Glutamatergic neuron (in vitro differentiated cells): ENCODE measurements at regions not wholly inside any gene's neighbourhood (a gene's known extent, or its start where the extent isn't known, plus 50 kb on each side); places are given as distances from the start of the nearest gene placed in this dataset.

ENCODE experiments used
- DNase-seq: peaks from one replicate; pipeline ENCODE4 v3.0.0; 2022
- H3K27ac Mint-ChIP-seq: one replicate; pipeline ENCODE4 v1.8.0; 2020; ENCODE audit warnings: mild to moderate bottlenecking, mixed read lengths, inconsistent platforms; ENCODE audit not compliant: unreplicated experiment
- H3K27me3 Mint-ChIP-seq: one replicate; pipeline ENCODE4 v1.8.0; 2020; ENCODE audit warnings: mild to moderate bottlenecking, moderate library complexity, mixed read lengths, inconsistent platforms; ENCODE audit not compliant: unreplicated experiment
- H3K36me3 Mint-ChIP-seq: one replicate; pipeline ENCODE4 v1.8.0; 2020; ENCODE audit warnings: mild to moderate bottlenecking, mixed read lengths, inconsistent platforms; ENCODE audit not compliant: unreplicated experiment
- H3K4me1 Mint-ChIP-seq: one replicate; pipeline ENCODE4 v1.8.0; 2020; ENCODE audit warnings: mild to moderate bottlenecking, low read depth, mixed read lengths, inconsistent platforms; ENCODE audit not compliant: unreplicated experiment
- H3K4me3 Mint-ChIP-seq: one replicate; pipeline ENCODE4 v1.8.0; 2020; ENCODE audit warnings: mild to moderate bottlenecking, mixed read lengths, inconsistent platforms; ENCODE audit not compliant: unreplicated experiment
- H3K9me3 Mint-ChIP-seq: one replicate; pipeline ENCODE4 v1.8.0; 2020; ENCODE audit warnings: mild to moderate bottlenecking, moderate library complexity, mixed read lengths, inconsistent platforms; ENCODE audit not compliant: unreplicated experiment
- CTCF ChIP-seq: fragments of 200-600 bp; sonication (generic); IDR thresholded peaks from one replicate; pipeline ENCODE4 v1.5.0; 2021; ENCODE audit not compliant: partially characterized antibody, unreplicated experiment

- TF ChIP-seq CTCF = no peak
- no peak overlapping the region for H3K4me3 Mint-ChIP-seq
- H3K36me3 Mint-ChIP-seq = peaks cover 8% of the 10 kb centered on the region
- no peaks in the 10 kb centered on the region for H3K9me3 Mint-ChIP-seq
- no peaks in the 10 kb centered on the region for H3K27me3 Mint-ChIP-seq
- H3K27ac Mint-ChIP-seq = no peak overlapping the region
- peaks cover 7% of the 10 kb centered on the region for H3K4me1 Mint-ChIP-seq
- no peak for DNase-seq
These were observed 440.5 kb upstream of the TCF4 start for GRCh38 chr18:56028514-56028913.

- H3K36me3 Mint-ChIP-seq = peaks cover 7% of the 10 kb centered on the region
- H3K27ac Mint-ChIP-seq = no peak overlapping the region
- H3K27me3 Mint-ChIP-seq = no peaks in the 10 kb centered on the region
- DNase-seq = no peak
- H3K4me3 Mint-ChIP-seq = no peak overlapping the region
- TF ChIP-seq CTCF = no peak
- no peaks in the 10 kb centered on the region for H3K9me3 Mint-ChIP-seq
- peaks cover 7% of the 10 kb centered on the region for H3K4me1 Mint-ChIP-seq
These were observed 438.5 kb upstream of the TCF4 start for GRCh38 chr18:56026509-56026908.

GRCh38 chr18:56021809-56022195, 433.8 kb upstream of the TCF4 start:
- no peaks in the 10 kb centered on the region for H3K27me3 Mint-ChIP-seq
- no peak overlapping the region for H3K4me3 Mint-ChIP-seq
- H3K9me3 Mint-ChIP-seq = no peaks in the 10 kb centered on the region
- H3K27ac Mint-ChIP-seq = no peak overlapping the region
- no peaks in the 10 kb centered on the region for H3K36me3 Mint-ChIP-seq
- no peak for DNase-seq
- TF ChIP-seq CTCF = no peak
- H3K4me1 Mint-ChIP-seq = no peaks in the 10 kb centered on the region

GRCh38 chr18:56021136-56021808, 433.3 kb upstream of the TCF4 start:
- Mint-ChIP-seq H3K9me3 (no peaks in the 10 kb centered on the region), H3K4me1 (no peaks in the 10 kb centered on the region), H3K36me3 (no peaks in the 10 kb centered on the region), H3K27me3 (no peaks in the 10 kb centered on the region), H3K27ac (no peak overlapping the region), H3K4me3 (no peak overlapping the region)
- no peak for TF ChIP-seq CTCF
- no peak for DNase-seq

- Mint-ChIP-seq H3K36me3 (no peaks in the 10 kb centered on the region), H3K27ac (no peak overlapping the region), H3K27me3 (no peaks in the 10 kb centered on the region), H3K9me3 (no peaks in the 10 kb centered on the region), H3K4me3 (no peak overlapping the region), H3K4me1 (no peaks in the 10 kb centered on the region)
- no peak for DNase-seq
- TF ChIP-seq CTCF = no peak
These were observed 431.9 kb upstream of the TCF4 start for GRCh38 chr18:56019908-56020307.
